WI38 (cell line): ENCODE measurements at regions not wholly inside any gene's neighbourhood (a gene's known extent, or its start where the extent isn't known, plus 50 kb on each side); places are given as distances from the start of the nearest gene placed in this dataset.

Source experiments
- H3K4me3 ChIP-seq: 2 replicates; pipeline ENCODE4 v1.5.1; 2011; ENCODE audit warnings: low read depth, mild to moderate bottlenecking, control low read depth, low read length
- CTCF ChIP-seq: IDR thresholded peaks from 2 replicates; pipeline ENCODE4 v1.5.1; 2012; ENCODE audit warnings: low read depth, mild to moderate bottlenecking, control low read depth, low read length

DNA sequence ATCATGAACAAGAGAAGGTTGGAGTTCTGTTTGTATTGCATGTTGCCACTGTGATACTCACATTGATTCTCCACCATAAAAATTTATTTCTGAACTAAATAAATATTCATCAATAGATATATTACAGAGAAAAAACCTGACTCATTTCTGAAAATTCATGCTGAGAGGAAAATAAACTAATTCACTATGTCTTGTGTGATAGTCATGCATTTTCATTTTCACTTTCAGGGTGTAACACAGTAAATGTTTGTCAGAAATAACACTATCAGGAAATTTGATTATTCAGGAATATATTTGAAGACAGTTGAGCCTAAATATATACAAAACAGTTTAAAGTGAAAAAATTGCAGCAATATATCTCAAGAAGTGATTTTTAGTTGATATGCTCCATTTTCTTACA is 335.2 kb downstream of the KCNJ3 start:
- no peak for TF ChIP-seq CTCF
- H3K4me3 ChIP-seq: no peak overlapping the region

DNA sequence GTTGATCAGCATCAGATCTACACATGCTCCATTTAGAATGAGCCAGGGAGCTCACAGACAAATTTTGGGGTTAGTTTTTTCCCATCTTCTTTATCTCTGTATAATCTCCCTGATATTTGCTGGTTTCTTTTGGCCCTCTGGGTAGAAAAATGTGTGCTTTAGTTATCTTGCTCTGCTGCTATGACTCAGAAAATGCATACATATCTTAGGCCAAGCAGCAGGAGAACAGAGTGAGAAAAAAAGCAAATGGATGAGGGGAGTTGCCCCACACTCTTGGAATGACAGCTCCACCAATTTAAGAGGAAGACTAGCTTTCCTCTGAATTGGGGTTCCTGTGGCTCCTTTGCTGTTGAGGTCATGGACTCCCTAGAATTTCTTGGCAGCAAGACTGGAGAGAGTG is 331.8 kb downstream of the KCNJ3 start:
- TF ChIP-seq CTCF: no peak
- no peak overlapping the region for H3K4me3 ChIP-seq

- H3K4me3 ChIP-seq: no peak overlapping the region
- no peak for TF ChIP-seq CTCF
Measured at GRCh38 chr2:155026651-155027174, 328.2 kb downstream of the KCNJ3 start.

DNA sequence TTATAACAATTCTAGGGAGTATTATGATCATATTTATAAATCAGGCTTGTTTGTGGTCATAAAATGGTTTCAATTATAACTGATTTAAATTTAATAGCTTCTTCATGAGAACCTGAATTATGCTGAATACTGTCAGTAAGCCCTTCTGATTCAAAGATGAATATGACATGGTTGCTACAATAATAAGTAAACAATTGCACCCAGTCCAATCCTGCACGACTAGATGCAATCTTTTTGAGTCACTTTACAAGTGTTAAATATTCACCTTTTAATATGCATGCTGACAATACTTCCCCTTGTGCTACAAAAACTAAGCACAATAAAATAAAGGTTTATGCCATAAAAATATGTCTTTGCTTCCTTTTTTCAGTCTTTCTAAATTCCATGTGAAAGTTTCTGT is 325.2 kb downstream of the KCNJ3 start:
- no peak overlapping the region for H3K4me3 ChIP-seq

GRCh38 chr2:155022531-155022930 is 324.0 kb downstream of the KCNJ3 start:
- TF ChIP-seq CTCF: no peak
- H3K4me3 ChIP-seq: no peak overlapping the region

More for the DNA sequence above, 325.2 kb downstream of the KCNJ3 start:
- TF ChIP-seq CTCF: no peak

DNA sequence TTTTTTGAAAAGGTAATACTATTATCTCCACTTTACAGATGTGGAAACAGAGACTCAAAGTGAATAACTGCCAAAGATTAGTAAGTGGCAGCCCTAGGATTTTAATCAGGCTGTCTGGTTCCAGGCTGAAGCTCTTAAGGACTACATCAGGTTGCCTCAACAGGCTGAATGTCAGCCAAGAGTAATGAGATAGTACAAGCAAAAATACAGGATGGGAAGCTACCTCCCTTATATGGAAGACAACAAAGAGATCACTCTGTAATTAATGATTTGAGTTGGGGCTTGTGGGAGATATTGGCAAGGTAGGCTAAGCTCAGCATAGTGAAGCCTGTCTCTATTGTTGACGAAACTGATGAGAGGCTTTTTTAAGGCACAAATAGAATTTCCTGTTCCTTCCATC is 323.1 kb downstream of the KCNJ3 start:
- TF ChIP-seq CTCF: no peak
- H3K4me3 ChIP-seq: no peak overlapping the region

- no peak for TF ChIP-seq CTCF
- no peak overlapping the region for H3K4me3 ChIP-seq
Measured at GRCh38 chr2:155020246-155020645, 321.8 kb downstream of the KCNJ3 start.
